Germinal center (tissue), 1 donor: ENCODE measurements at regions not wholly inside any gene's neighbourhood (a gene's known extent, or its start where the extent isn't known, plus 50 kb on each side); places are given as distances from the start of the nearest gene placed in this dataset.

Experiments used
- DNase-seq: peaks from one replicate; pipeline ENCODE4 v3.0.0; 2012; ENCODE audit warnings: mixed read lengths, low spot score

DNA sequence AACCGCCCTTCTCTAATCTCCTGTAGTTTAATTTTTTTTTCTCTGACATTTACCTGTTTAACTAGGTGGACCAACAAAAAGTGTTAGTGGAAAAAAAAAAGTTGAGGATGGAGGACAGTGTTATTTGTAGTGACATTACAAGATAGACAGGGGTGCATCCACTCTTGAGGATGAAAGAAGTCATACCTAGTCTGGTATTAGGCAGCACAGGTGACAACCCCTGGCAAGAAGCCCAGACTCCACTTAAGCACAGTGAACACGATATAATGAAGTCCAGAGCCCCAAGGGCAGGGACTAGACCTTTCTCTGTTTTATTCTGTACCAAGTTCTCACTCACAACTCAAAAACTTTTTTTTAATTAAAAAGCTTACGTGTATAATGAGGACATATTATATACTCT, 268.4 kb downstream of the GPR37 start:
- DNase-seq = no peak

DNA sequence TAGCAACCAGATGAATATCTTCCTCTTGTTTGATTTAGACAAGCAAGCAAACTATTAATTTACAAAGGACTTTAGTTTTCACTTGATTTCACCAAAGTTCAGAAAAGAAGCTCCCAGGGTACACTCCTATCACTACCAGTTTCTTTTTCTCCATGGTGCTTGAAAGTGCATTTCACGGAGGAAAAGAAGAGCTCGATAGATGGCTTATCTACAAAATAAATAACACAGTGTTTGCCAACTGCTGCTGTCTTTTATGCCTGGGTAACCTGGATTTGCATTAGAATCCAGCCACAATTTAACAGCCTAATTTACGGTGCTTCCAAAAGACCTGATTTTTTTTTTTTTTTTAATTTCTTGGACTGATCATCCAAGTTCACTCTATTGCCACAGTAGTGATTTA, 275.7 kb downstream of the GPR37 start:
- no peak for DNase-seq

DNA sequence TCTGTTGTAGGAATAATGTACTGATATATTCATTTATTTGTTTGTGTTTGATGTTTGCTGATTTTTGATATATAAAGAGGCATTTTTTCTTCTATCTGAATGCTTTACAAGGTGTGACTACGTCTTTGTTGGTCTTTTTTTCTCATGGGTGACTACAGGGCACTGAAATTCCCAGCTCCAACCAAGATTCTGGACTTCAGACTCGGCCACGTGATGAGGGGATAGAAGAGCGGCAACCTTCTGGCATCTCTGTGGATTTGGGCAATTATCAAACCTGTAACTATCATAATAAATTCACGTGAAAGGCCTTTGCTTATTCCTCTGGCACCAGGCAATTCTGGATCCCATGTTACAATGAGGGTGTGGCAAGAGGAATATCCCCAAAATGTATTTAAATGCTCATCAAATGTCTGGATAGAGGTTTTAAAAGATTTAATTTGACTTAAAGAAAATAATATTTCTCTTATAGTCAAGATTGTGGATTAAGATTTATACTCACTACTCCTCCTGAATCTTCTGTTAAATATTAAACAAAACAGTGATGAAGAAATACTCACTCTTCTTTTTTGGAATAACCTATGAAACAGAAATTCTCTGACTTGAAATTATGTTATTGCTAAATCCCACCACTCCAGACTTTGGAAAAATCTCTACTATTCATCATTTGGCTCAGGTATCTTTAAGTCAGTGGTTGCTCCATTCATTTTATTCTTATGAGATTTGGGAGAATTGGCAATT, 276.3 kb downstream of the GPR37 start:
- no peak for DNase-seq

DNA sequence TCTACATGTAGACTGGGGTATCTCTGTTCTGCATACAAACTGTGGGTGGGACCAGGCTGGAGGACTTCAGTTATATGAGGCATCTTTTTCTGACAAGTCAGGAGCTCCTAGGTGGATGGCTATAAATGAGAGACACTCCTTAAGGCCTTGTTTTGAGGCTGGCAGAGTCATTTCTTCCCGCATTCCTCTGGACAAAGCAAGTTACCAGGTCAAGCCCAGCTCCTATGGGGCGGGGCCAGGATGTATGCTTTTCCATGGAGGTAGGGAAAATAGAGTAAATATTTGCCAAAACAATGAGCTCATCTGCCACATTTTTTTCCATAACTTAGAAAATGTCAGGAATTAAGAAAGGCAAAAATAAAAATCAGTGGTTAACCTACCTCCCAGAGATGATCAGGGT, 283.4 kb downstream of the GPR37 start:
- DNase-seq = no peak

DNA sequence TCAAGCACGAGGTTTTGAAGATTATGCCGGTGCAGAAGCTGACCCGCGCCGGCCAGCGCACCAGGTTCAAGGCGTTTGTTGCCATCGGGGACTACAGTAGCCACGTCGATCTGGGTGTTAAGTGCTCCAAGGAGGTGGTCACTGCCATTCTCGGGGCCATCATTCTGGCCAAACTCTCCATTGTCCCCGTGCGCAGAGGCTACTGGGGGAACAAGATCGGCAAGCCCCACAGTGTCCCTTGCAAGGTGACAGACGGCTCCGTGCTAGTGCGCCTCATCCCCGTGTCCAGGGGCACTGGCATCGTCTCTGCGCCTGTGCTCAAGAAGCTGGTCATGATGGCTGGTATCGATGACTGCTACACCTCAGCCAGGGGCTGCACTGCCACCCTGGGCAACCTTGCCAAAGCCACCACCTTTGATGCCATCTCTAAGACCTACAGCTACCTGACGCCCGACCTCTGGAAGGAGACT, 284.7 kb downstream of the GPR37 start:
- no peak for DNase-seq

DNA sequence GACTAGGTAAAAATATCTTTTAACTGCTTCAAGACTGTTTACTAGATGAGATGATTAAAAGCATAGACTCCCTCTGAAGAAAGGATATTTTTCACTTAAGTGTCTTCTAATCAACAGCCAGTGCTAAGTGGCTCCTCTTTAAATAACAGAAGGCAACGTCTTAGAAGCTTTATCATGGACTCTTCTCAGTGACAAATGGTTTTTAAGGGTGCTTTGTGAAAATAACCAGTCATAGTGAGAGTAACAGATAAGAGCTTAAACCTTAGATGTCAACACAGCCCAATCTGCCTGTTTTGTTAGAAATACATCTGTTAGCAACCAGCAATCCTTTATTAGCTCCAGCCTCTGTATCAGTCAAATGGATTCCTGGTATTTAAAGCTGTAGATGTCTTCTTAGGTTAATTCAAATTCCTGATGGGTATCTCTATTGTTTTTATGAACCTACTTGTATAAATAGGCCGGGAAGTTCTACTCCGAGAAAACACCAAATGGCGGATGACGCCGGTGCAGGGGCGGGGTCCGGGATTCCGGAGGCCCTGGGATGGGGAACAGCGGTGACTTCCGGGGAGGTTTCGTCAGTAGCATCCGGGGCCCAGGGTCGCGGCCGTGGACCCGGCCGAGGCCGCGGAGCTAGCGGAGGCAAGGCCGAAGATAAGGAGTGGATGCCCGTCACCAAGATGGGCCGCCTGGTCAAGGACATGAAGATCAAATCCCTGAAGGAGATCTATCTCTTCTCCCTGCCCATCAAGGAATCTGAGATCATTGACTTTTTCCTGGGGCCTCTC, 285.4 kb downstream of the GPR37 start:
- no peak for DNase-seq

- no peak for DNase-seq
These were observed 303.3 kb downstream of the GPR37 start for GRCh38 chr7:124462249-124462648.

- DNase-seq = no peak
These were observed 305.0 kb downstream of the GPR37 start for GRCh38 chr7:124460555-124460954.

- no peak for DNase-seq
These were observed 305.5 kb downstream of the GPR37 start for GRCh38 chr7:124460056-124460450.

GRCh38 chr7:124459101-124460055, 306.2 kb downstream of the GPR37 start:
- DNase-seq = no peak

GRCh38 chr7:124457841-124458240, 307.8 kb downstream of the GPR37 start:
- DNase-seq = no peak

DNA sequence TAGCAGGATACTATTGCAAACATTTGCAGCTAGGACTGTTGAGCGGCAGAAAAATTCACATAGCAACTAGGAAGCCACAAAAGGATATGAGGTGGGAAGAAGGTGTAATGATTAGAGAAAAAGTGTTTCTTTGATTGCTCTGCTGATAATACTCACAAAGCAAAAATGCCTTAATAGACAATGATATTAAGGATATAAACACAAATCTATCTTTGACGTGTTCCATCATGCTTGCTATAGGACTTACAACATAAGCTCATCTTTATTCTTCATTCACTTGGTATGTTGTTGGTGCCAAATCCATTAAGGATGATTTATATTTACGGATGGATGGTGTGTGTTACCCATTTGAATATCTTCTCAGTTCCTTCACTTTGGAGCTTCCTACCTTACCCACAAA, 309.3 kb downstream of the GPR37 start:
- DNase-seq = no peak

DNA sequence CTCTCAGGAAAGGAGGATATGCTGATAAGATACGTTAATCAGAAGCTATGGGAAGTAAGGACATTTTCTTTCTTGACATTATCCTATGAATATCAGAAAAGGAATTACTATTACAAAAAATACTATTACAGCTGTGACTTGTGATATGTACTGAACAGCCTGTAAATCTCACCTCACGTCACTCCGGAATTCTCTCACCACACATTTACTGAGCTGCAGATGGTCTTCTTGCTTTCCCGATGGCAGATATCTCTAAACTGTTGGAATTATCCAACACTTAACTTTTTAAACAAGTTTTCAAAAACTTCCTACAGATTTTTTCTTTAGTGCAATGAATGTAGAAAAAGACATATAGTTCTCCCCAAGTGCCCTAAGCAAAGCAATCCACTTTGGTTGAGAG, 313.4 kb downstream of the GPR37 start:
- DNase-seq = no peak

GRCh38 chr7:124449896-124450295, 315.7 kb downstream of the GPR37 start:
- DNase-seq = no peak

DNA sequence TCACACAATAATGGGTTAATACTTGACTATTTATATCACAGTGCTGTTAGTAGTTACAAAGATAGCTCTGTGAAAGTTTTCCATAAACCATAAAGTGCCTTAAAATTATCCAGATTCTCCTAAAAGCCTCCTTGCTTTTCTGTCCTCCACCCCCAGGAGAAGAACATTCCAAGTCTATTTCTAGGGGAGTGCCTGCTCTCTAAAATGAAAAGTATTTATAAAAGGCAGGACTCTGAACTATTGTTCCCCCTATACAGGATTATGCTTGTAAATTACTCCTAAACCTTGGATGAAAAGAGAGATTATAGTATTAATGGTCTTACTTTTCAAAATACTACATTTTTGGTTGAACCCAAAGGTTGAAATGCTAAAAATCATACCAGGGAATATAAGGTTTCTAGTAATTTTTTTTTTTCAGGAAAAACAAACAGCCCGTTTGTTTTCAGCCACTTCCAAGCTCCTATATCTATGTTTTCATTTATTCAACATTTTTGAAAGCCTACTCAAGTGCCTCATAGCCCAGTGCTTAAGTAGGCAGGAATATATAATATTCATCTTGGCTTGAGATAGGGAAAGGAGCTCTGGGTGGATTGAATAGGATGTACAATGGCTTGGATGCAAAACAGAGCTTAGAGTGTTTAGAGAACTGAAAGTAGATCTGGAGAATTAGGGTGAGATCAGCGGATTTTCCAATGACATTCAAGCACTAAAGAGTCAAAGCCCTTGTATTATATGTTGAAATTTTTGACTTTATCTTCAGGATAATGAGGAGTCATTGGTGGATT, 320.7 kb downstream of the GPR37 start:
- no peak for DNase-seq

DNA sequence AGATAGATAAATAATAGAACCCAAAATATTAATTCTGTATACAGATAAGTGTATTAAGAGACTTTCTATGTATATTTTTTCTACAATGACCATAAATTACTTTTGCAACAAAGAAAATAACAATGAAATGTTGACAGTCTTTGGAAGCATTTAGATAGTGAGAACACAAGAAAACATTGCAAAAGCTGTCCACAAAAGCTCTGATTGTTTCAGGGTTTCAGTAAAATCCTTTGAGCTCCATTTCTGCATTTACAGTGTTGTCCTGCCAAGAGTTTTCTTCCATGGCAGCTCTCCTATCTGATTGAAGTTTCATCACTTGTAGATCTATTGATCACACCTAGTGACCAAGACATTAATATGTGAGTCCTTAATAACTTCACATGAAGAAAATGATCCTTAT, 321.8 kb downstream of the GPR37 start:
- no peak for DNase-seq

- DNase-seq = no peak
These were observed 325.5 kb downstream of the GPR37 start for GRCh38 chr7:124440081-124440480.

DNA sequence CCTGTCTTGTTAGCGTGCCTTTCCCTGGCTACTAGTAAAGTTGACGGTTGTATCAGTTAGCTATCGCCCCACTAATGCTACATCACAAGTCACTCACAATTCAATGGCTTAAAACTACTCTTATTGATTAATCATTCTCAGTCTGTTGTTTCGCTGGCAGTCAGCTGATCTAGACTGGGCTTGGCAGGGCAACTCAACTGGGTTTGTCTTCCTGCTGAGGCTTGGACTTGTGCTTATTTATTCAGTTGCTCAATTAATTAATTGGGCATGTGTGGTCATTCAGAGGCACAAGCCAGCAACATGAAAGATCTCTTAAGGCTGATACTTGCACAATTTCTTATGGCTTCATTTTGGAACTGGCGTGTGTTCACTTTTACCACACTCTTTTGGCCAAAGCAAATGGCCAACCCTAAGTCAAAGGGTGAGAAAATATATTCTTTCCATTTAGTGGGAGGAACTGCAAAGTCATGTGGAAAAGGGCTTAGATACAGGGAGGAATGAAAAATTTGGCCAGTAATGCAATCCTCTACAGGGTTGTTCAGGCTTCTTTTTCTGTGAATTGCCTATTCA, 333.5 kb downstream of the GPR37 start:
- no peak for DNase-seq

DNA sequence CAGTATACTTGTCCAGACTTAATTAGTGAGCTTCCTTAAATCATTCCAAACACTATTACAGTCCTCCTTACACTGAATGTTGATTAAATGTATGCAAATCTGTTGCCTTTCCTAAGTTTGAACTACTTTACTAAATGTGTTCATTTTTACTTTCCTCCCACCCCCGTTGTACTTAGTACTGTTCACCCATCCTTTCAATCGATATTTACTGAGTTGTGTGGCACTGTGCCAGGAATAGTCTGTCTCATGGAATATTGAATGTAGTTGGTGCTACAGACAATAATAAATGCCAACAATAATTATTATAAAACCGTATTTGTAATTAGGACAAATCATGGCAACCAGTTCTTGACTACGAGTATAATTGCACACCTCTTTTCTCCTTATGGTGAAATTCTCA, 335.7 kb downstream of the GPR37 start:
- no peak for DNase-seq

GRCh38 chr7:124428781-124429180, 336.8 kb downstream of the GPR37 start:
- no peak for DNase-seq

DNA sequence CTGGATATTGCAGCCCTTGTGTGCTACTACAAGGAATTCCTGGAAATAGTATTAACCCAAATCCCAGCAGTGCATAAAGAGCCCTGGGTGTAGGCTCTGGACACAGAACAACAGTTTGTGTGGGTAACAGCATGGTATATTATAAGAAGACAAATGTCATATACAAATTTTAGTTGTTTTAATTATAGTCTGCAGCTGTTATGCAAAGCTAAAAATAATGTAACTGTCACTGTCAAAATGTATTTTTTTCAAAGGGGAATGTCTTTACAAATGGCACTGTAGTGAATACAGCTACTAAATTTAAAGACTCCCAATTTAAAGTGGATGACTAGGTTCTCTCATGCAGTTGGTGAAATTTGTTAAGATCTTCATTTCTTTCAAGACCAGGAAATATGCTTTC, 339.0 kb downstream of the GPR37 start:
- no peak for DNase-seq
